MM.1S (cell line): ENCODE measurements at regions not wholly inside any gene's neighbourhood (a gene's known extent, or its start where the extent isn't known, plus 50 kb on each side); places are given as distances from the start of the nearest gene placed in this dataset.

Experiments used
- DNase-seq: peaks from one replicate; pipeline ENCODE4 v3.0.0-alpha.2; 2015
- H2AFZ ChIP-seq: fragments of 300-600 bp; sonication (generic); 2 replicates; pipeline ENCODE4 v1.6.0; 2016; ENCODE audit warnings: antibody characterized with exemption, low read length
- H3F3A ChIP-seq: fragments of 300-600 bp; sonication (generic); 2 replicates; pipeline ENCODE4 v1.6.1; 2016; ENCODE audit warnings: mild to moderate bottlenecking, antibody characterized with exemption, low read length, moderate library complexity, mixed read lengths; ENCODE audit not compliant: insufficient read depth
- H3K27ac ChIP-seq: fragments of 300-600 bp; sonication (generic); 2 replicates; pipeline ENCODE4 v1.5.1; 2016; ENCODE audit warnings: mild to moderate bottlenecking, low read length
- H3K27me3 ChIP-seq: fragments of 300-600 bp; sonication (generic); replicated peaks from 2 replicates; pipeline ENCODE4 v1.6.0; 2016; ENCODE audit warnings: low read length; ENCODE audit not compliant: insufficient read depth
- H3K36me3 ChIP-seq: fragments of 300-600 bp; sonication (generic); replicated peaks from 2 replicates; pipeline ENCODE4 v1.6.1; 2016; ENCODE audit warnings: mild to moderate bottlenecking, low read length, mixed read lengths; ENCODE audit not compliant: insufficient read depth
- H3K4me1 ChIP-seq: fragments of 300-600 bp; sonication (generic); 2 replicates; pipeline ENCODE4 v1.6.1; 2016; ENCODE audit warnings: low read length, mixed read lengths
- H3K4me2 ChIP-seq: fragments of 300-600 bp; sonication (generic); 2 replicates; pipeline ENCODE4 v1.6.0; 2016; ENCODE audit warnings: low read depth, low read length
- H3K4me3 ChIP-seq: fragments of 300-600 bp; sonication (generic); 2 replicates; pipeline ENCODE4 v1.5.1; 2016; ENCODE audit warnings: low read length, mixed read lengths
- H3K79me2 ChIP-seq: fragments of 300-600 bp; sonication (generic); 2 replicates; pipeline ENCODE4 v1.6.1; 2016; ENCODE audit warnings: mixed run types, low read length, mixed read lengths
- H3K9ac ChIP-seq: fragments of 300-600 bp; sonication (generic); 2 replicates; pipeline ENCODE4 v1.6.1; 2016; ENCODE audit warnings: low read length, mixed read lengths
- H3K9me2 ChIP-seq: fragments of 300-600 bp; sonication (generic); replicated peaks from 2 replicates; pipeline ENCODE4 v1.6.1; 2016; ENCODE audit warnings: mild to moderate bottlenecking, low read length, mixed read lengths; ENCODE audit not compliant: insufficient read depth
- H3K9me3 ChIP-seq: fragments of 300-600 bp; sonication (generic); replicated peaks from 2 replicates; pipeline ENCODE4 v1.6.1; 2016; ENCODE audit warnings: mild to moderate bottlenecking, low read length, mixed read lengths; ENCODE audit not compliant: insufficient read depth
- H4K20me1 ChIP-seq: fragments of 300-600 bp; sonication (generic); 2 replicates; pipeline ENCODE4 v1.6.1; 2016; ENCODE audit warnings: mild to moderate bottlenecking, low read length, moderate library complexity, mixed read lengths; ENCODE audit not compliant: insufficient read depth
- CTCF ChIP-seq: fragments of 300-600 bp; sonication (generic); IDR thresholded peaks from 2 replicates; pipeline ENCODE4 v1.5.1; 2016; ENCODE audit warnings: antibody characterized with exemption, low read length, mixed read lengths
- EZH2 ChIP-seq: fragments of 300-600 bp; sonication (generic); optimal IDR thresholded peaks from 2 replicates; pipeline ENCODE3; 2017; ENCODE audit warnings: low read depth, mild to moderate bottlenecking, antibody characterized with exemption, low read length, mixed read lengths
- EZH2phosphoT487 ChIP-seq: fragments of 300-600 bp; sonication (generic); IDR thresholded peaks from 2 replicates; pipeline ENCODE4 v1.6.1; 2018; ENCODE audit warnings: antibody characterized with exemption, low read length

GRCh38 chr18:28412521-28412920 is 235.6 kb upstream of the CDH2 start:
- Histone ChIP-seq H3K9ac (no peak overlapping the region), H2AFZ (no peak overlapping the region), H3K4me3 (no peak overlapping the region), H3K9me2 (no peaks in the 10 kb centered on the region), H3K9me3 (no peaks in the 10 kb centered on the region), H3K27ac (no peak overlapping the region), H3K79me2 (no peaks in the 10 kb centered on the region), H3K27me3 (no peaks in the 10 kb centered on the region), H4K20me1 (no peaks in the 10 kb centered on the region), H3K36me3 (no peaks in the 10 kb centered on the region), H3K4me2 (no peak overlapping the region), H3F3A (no peaks in the 10 kb centered on the region), H3K4me1 (no peaks in the 10 kb centered on the region)
- DNase-seq: no peak
- no peak for TF ChIP-seq EZH2phosphoT487
- no peak for TF ChIP-seq CTCF

DNA sequence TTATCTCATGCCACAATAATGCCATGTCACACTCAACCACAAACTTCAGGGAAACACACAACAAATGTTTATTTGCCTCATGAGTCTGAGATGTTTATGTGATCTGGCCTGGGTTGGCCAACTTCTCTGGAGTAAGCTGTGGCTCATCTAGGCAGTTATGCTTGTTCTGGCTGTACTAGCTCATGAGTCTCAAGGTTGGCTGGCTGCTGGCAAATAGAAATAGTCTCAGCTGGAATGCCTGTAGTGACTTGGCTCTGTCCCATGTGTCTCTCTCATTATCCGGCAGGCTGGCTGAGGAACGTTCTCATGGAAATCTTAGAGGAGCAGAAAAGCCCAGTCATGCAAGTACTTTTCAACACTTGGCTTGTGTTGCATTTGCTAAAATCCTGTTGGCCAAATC is 234.9 kb upstream of the CDH2 start:
- Histone ChIP-seq H4K20me1 (no peaks in the 10 kb centered on the region), H3K9me3 (no peaks in the 10 kb centered on the region), H3K9ac (no peak overlapping the region), H3K27ac (no peak overlapping the region), H3K4me3 (no peak overlapping the region), H3K79me2 (no peaks in the 10 kb centered on the region), H3K27me3 (no peaks in the 10 kb centered on the region), H3K36me3 (no peaks in the 10 kb centered on the region), H3K9me2 (no peaks in the 10 kb centered on the region), H2AFZ (no peak overlapping the region), H3F3A (no peaks in the 10 kb centered on the region), H3K4me2 (no peak overlapping the region), H3K4me1 (no peaks in the 10 kb centered on the region)
- DNase-seq: no peak
- no peak for TF ChIP-seq CTCF
- no peak for TF ChIP-seq EZH2
- no peak for TF ChIP-seq EZH2phosphoT487

DNA sequence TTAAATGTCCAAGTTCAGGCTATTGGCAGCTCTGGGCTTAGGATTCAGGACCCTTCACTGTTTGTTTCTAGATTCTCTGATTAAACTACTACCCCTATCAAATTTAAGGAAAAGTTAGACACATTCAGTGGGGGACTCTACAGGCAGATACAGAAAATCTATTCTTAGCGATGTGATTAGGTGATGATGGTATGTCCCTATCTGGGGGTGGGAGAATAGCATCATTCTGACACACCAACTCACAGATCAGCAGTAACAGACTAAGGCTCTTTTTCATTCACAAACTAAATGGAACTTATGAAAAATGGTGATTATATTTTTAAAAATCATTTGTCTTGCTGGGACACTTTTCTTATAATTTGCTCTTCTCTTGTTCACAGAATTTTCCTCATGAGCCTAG is 232.9 kb upstream of the CDH2 start:
- Histone ChIP-seq H2AFZ (no peak overlapping the region), H3K4me3 (no peak overlapping the region), H3K9me3 (no peaks in the 10 kb centered on the region), H3K4me1 (no peaks in the 10 kb centered on the region), H4K20me1 (no peaks in the 10 kb centered on the region), H3K4me2 (no peak overlapping the region), H3K9me2 (no peaks in the 10 kb centered on the region), H3K79me2 (no peaks in the 10 kb centered on the region), H3K27me3 (no peaks in the 10 kb centered on the region), H3F3A (no peaks in the 10 kb centered on the region), H3K9ac (no peak overlapping the region), H3K27ac (no peak overlapping the region), H3K36me3 (no peaks in the 10 kb centered on the region)
- TF ChIP-seq CTCF: no peak
- no peak for DNase-seq

DNA sequence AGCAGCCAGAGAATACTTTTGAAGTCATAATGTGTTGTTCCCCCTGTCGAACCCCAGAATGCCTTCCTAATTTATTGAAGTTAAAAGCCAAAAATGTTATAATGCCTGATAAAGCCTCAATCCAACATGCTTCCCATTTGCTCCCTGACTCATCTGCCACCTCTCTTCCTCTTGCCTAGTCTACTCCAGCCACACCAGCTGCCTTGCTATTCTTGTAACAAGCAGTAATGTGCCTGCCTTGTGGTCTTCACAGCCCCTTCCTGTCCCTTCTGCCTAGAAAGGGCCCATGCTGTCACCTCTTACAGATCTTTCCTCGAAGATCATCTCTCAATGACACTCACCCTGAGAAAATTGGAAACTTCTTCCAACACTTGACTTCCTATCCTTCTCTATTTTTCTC is 231.6 kb upstream of the CDH2 start:
- Histone ChIP-seq H3K27me3 (no peaks in the 10 kb centered on the region), H3K27ac (no peak overlapping the region), H3K9ac (no peak overlapping the region), H3F3A (no peaks in the 10 kb centered on the region), H3K36me3 (no peaks in the 10 kb centered on the region), H2AFZ (no peak overlapping the region), H3K9me2 (no peaks in the 10 kb centered on the region), H3K4me2 (no peak overlapping the region), H3K79me2 (no peaks in the 10 kb centered on the region), H3K4me3 (no peak overlapping the region), H4K20me1 (no peaks in the 10 kb centered on the region), H3K9me3 (no peaks in the 10 kb centered on the region), H3K4me1 (no peaks in the 10 kb centered on the region)
- no peak for DNase-seq
- TF ChIP-seq CTCF (no peak), EZH2 (no peak), EZH2phosphoT487 (no peak)
